ENCODE measurements at regions not wholly inside any gene's neighbourhood (a gene's known extent, or its start where the extent isn't known, plus 50 kb on each side); places are given as distances from the start of the nearest gene placed in this dataset.

DNA sequence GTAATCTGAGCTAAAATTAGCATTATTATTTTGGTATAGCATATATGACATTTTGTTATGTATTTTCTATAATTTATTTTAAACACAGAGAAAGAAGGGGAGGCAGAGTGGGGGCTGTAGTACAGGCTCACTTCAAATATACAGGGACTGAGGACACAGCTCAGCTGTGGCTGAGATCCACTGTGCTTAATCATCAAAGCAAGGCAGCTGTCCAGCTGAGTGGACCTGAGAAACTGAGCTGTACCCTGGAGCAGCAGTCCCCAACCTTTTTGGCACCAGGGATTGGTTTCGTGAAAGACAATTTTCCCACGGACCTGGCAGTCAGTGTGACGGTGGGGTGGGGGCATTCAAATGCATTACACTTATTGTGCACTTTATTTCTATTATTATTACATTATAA lies 687.2 kb downstream of the RNF144A start:
- TF ChIP-seq, protein P1, sequence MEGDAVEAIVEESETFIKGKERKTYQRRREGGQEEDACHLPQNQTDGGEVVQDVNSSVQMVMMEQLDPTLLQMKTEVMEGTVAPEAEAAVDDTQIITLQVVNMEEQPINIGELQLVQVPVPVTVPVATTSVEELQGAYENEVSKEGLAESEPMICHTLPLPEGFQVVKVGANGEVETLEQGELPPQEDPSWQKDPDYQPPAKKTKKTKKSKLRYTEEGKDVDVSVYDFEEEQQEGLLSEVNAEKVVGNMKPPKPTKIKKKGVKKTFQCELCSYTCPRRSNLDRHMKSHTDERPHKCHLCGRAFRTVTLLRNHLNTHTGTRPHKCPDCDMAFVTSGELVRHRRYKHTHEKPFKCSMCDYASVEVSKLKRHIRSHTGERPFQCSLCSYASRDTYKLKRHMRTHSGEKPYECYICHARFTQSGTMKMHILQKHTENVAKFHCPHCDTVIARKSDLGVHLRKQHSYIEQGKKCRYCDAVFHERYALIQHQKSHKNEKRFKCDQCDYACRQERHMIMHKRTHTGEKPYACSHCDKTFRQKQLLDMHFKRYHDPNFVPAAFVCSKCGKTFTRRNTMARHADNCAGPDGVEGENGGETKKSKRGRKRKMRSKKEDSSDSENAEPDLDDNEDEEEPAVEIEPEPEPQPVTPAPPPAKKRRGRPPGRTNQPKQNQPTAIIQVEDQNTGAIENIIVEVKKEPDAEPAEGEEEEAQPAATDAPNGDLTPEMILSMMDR (IDR thresholded peaks at IDR 0.05): no peak
- TF ChIP-seq EZH2 (IDR thresholded peaks at IDR 0.05) (no peak), EZH2phosphoT487 (IDR thresholded peaks at IDR 0.05) (no peak)
